ENCODE measurements at regions not wholly inside any gene's neighbourhood (a gene's known extent, or its start where the extent isn't known, plus 50 kb on each side); places are given as distances from the start of the nearest gene placed in this dataset.

DNA sequence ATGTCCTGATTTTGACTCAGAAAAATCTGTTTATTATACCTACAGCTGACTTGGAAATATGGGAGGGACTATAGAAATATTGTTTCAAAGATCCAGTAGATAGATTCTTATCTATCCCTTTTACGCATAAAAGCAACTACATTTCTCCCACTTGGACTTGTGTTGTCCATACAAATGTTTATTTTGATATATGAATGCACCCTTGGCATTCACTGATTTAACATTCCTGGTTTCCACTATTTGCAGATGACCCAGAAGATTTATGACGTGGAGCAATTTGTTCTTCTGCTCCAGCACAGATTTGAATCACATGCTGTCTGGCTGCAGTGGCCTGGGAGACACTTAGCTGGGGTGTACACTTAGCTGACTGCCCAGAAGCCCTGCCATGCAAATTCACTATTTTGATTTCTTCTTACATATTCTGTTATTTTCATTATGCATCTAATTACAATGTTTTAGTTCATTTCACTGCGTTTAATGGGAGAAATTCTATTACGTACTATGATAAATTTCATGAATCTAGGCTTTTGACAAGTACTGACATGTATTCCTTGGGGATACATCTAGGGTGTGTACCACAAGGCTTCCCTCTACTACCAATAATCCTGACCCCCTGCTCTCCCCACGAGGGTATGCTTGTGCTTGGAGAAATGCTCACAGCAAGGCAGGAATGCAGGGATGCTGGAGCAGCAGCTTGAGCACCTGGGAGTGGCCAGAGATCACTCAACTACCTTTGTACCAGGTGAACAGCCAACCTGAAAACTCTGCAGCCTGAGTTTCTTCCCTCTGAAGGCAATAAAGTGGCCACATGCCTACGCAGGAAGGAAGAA is 223.6 kb upstream of the TBL1XR1 start:
- H3K9me3 ChIP-seq: no peaks in the 10 kb centered on the region
- H3K36me3 ChIP-seq: no peaks in the 10 kb centered on the region
- no peak overlapping the region for H3K4me3 ChIP-seq
- no peaks in the 10 kb centered on the region for H3K27me3 ChIP-seq
- TF ChIP-seq POLR2AphosphoS5 (IDR thresholded peaks at IDR 0.05) (no peak), POLR2A (IDR thresholded peaks at IDR 0.05) (no peak)
- TF ChIP-seq, protein P1, sequence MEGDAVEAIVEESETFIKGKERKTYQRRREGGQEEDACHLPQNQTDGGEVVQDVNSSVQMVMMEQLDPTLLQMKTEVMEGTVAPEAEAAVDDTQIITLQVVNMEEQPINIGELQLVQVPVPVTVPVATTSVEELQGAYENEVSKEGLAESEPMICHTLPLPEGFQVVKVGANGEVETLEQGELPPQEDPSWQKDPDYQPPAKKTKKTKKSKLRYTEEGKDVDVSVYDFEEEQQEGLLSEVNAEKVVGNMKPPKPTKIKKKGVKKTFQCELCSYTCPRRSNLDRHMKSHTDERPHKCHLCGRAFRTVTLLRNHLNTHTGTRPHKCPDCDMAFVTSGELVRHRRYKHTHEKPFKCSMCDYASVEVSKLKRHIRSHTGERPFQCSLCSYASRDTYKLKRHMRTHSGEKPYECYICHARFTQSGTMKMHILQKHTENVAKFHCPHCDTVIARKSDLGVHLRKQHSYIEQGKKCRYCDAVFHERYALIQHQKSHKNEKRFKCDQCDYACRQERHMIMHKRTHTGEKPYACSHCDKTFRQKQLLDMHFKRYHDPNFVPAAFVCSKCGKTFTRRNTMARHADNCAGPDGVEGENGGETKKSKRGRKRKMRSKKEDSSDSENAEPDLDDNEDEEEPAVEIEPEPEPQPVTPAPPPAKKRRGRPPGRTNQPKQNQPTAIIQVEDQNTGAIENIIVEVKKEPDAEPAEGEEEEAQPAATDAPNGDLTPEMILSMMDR (IDR thresholded peaks at IDR 0.05): no peak
- DNase-seq (ENCODE audit: low spot score in 2 of 2): no peak
- intact Hi-C loops (cut with DNase I; ENCODE audit: low total_unique reads): no loop called here
- H3K27ac ChIP-seq: peak overlapping the region in 1 of 2 donors; percentile 35
- H3K4me1 ChIP-seq: peaks cover 3 to 4% of the 10 kb centered on the region in 2 donors

- Histone ChIP-seq H3K9me3 (no peaks in the 10 kb centered on the region), H3K27ac (peak overlapping the region in 1 of 2 donors; percentile 23), H3K4me3 (no peak overlapping the region), H3K27me3 (no peaks in the 10 kb centered on the region), H3K4me1 (peaks cover 3 to 4% of the 10 kb centered on the region in 2 donors), H3K36me3 (no peaks in the 10 kb centered on the region)
- intact Hi-C loops (cut with DNase I; ENCODE audit: low total_unique reads): no loop called here
- TF ChIP-seq, protein P1 (IDR thresholded peaks at IDR 0.05): no peak
- TF ChIP-seq POLR2AphosphoS5 (IDR thresholded peaks at IDR 0.05): no peak
- TF ChIP-seq POLR2A (IDR thresholded peaks at IDR 0.05): no peak
- DNase-seq (ENCODE audit: low spot score in 2 of 2): no peak
Observed at GRCh38 chr3:177421481-177421785, 224.2 kb upstream of the TBL1XR1 start.

DNA sequence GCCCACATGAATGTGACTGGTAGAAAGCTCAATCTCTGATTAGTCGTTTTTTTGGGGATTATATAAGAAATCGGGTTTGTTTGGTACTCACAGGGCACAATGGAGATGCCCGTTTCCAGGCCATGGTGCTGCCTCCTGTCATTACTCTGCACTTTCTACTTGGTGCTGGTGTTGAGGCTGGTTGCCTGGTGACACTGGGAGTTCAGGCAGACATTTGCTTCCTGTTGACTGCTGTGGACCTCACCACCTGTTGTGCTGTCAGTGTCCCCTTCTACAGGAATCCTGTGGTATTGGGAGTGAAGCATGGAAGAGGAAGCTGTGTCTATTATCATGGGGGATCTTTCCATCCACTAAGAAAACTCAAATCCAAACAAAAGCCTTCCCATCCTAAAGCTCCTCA is 227.2 kb upstream of the TBL1XR1 start:
- TF ChIP-seq, protein P1 (IDR thresholded peaks at IDR 0.05): no peak
- no peak for TF ChIP-seq POLR2AphosphoS5 (IDR thresholded peaks at IDR 0.05)
- no peak for TF ChIP-seq POLR2A (IDR thresholded peaks at IDR 0.05)
- H3K36me3 ChIP-seq: no peaks in the 10 kb centered on the region
- intact Hi-C loops (cut with DNase I; ENCODE audit: low total_unique reads): no loop called here
- no peak for DNase-seq (ENCODE audit: low spot score in 2 of 2)
- H3K27ac ChIP-seq: no peak overlapping the region
- H3K9me3 ChIP-seq: no peaks in the 10 kb centered on the region
- no peak overlapping the region for H3K4me3 ChIP-seq
- no peaks in the 10 kb centered on the region for H3K27me3 ChIP-seq
- H3K4me1 ChIP-seq: peaks cover 3 to 4% of the 10 kb centered on the region in 2 donors

DNA sequence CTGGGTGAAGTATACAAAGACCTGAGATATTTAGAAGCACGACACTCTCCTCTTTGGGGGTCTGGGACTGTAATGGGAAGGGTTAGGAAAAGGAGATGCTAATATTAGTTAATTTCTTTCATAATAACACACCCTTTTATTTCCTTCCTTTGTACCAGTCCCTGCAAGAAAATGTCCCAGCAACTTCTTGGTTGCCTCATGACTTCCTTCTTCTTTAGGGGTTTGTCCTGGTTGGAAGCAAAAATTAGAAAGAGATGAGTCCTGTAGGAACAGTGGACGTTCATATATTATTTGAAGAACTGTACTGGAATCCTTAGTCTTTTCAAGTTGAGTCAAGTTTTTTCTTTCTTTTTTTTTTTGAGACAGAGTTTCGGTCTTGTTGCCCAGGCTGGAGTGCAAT is 227.8 kb upstream of the TBL1XR1 start:
- TF ChIP-seq, protein P1 (IDR thresholded peaks at IDR 0.05): no peak
- TF ChIP-seq POLR2AphosphoS5 (IDR thresholded peaks at IDR 0.05) (no peak), POLR2A (IDR thresholded peaks at IDR 0.05) (no peak)
- Histone ChIP-seq H3K36me3 (no peaks in the 10 kb centered on the region), H3K9me3 (no peaks in the 10 kb centered on the region), H3K27ac (no peak overlapping the region), H3K4me3 (no peak overlapping the region), H3K4me1 (peaks cover 3 to 4% of the 10 kb centered on the region in 2 donors), H3K27me3 (no peaks in the 10 kb centered on the region)
- intact Hi-C loops (cut with DNase I; ENCODE audit: low total_unique reads): no loop called here
- no peak for DNase-seq (ENCODE audit: low spot score in 2 of 2)

- no peaks in the 10 kb centered on the region for H3K27me3 ChIP-seq
- no peak for DNase-seq (ENCODE audit: low spot score in 2 of 2)
- H3K27ac ChIP-seq: peak overlapping the region in 1 of 2 donors; percentile 3
- no peak overlapping the region for H3K4me3 ChIP-seq
- H3K36me3 ChIP-seq: no peaks in the 10 kb centered on the region
- no peak for TF ChIP-seq POLR2A (IDR thresholded peaks at IDR 0.05)
- intact Hi-C loops (cut with DNase I; ENCODE audit: low total_unique reads): no loop called here
- H3K4me1 ChIP-seq: no peaks in the 10 kb centered on the region
- no peaks in the 10 kb centered on the region for H3K9me3 ChIP-seq
Observed at GRCh38 chr3:177426106-177426877, 229.0 kb upstream of the TBL1XR1 start.

Data from breast epithelium (tissue), 4 donors.